ENCODE measurements at regions not wholly inside any gene's neighbourhood (a gene's known extent, or its start where the extent isn't known, plus 50 kb on each side); places are given as distances from the start of the nearest gene placed in this dataset.
"Not testable (repeated sequence)": the region's sequence is repeated elsewhere in the genome, so short reads cannot be mapped to it uniquely, and the experiment has no call there.

DNA sequence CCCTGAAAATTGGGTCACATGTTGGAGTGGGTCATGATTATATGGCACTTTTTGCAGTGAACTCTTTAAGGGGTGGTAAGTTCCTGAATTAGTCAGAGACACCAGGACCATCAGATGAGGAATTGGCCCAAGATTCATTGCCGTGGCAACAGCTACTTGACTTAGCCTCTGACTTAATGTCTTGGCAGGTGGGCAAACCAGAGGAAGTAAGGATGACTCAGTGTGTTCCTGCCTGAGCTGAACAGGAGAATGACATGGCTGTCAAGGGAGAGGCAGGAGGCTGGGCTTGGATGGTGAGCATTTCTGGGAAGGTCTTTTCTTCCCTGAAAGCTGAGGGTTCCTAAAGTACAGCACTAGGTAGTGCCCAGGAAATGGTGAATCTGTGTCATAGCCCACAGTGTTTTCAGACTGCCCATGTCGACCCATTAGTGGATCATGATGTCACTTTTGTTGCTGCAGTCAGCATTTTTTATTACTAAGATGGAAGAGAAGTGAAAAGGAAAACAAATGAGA, 170.1 kb upstream of the PWP1 start:
- H3K9me3 ChIP-seq = no peaks in the 10 kb centered on the region
- in situ Hi-C loops (cut with MboI; ENCODE audit: low sequenced_read_pairs in 4 of 4) (no loop called here), intact Hi-C loops (cut with DNase I; ENCODE audit: low total_unique reads) (no loop called here)
- no peaks in the 10 kb centered on the region for H3K27me3 ChIP-seq
- peak overlapping the region; percentile 16 to 54 (median 49) for H3K27ac ChIP-seq
- TF ChIP-seq CTCF (IDR thresholded peaks at IDR 0.05 in 4 of 5, conservative IDR thresholded peaks at IDR 0.05 in 1 of 5) (no peak), POLR2A (IDR thresholded peaks at IDR 0.05) (no peak)
- ATAC-seq = peak; percentile 91 to 92
- DNase-seq = peak; percentile 59 to 75
- H3K4me1 ChIP-seq = no peaks in the 10 kb centered on the region
- no peaks in the 10 kb centered on the region for H3K36me3 ChIP-seq
- H3K4me3 ChIP-seq = no peak overlapping the region

DNA sequence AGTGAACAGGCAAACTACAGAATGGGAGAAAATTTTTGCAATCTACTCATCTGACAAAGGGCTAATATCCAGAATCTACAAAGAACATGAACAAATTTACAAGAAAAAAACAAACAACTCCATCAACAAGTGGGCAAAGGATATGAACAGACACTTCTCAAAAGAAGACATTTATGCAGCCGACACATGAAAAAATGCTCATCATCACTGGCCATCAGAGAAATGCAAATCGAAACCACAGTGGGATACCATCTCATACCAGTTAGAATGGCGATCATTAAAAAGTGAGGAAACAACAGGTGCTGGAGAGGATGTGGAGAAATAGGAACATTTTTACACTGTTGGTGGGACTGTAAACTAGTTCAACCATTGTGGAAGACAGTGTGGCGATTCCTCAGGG, 167.8 kb upstream of the PWP1 start:
- H3K27ac ChIP-seq; H3K9me3 ChIP-seq; H3K4me3 ChIP-seq; H3K36me3 ChIP-seq; ATAC-seq; DNase-seq; H3K4me1 ChIP-seq; in situ Hi-C loops (cut with MboI; ENCODE audit: low sequenced_read_pairs in 4 of 4); H3K27me3 ChIP-seq; intact Hi-C loops (cut with DNase I; ENCODE audit: low total_unique reads): not testable (repeated sequence)

- ATAC-seq (no peak), DNase-seq (no peak)
- H3K27ac ChIP-seq = no peak overlapping the region
- H3K4me3 ChIP-seq = no peak overlapping the region
- intact Hi-C loops (cut with DNase I; ENCODE audit: low total_unique reads) = no loop called here
- no peaks in the 10 kb centered on the region for H3K27me3 ChIP-seq
- TF ChIP-seq CTCF (IDR thresholded peaks at IDR 0.05 in 4 of 5, conservative IDR thresholded peaks at IDR 0.05 in 1 of 5) (no peak), POLR2A (IDR thresholded peaks at IDR 0.05) (no peak)
- H3K36me3 ChIP-seq = no peaks in the 10 kb centered on the region
- in situ Hi-C loops (cut with MboI; ENCODE audit: low sequenced_read_pairs in 4 of 4) = no loop called here
- no peaks in the 10 kb centered on the region for H3K9me3 ChIP-seq
- H3K4me1 ChIP-seq = no peaks in the 10 kb centered on the region
Observed at GRCh38 chr12:107518868-107519267, 166.7 kb upstream of the PWP1 start.

DNA sequence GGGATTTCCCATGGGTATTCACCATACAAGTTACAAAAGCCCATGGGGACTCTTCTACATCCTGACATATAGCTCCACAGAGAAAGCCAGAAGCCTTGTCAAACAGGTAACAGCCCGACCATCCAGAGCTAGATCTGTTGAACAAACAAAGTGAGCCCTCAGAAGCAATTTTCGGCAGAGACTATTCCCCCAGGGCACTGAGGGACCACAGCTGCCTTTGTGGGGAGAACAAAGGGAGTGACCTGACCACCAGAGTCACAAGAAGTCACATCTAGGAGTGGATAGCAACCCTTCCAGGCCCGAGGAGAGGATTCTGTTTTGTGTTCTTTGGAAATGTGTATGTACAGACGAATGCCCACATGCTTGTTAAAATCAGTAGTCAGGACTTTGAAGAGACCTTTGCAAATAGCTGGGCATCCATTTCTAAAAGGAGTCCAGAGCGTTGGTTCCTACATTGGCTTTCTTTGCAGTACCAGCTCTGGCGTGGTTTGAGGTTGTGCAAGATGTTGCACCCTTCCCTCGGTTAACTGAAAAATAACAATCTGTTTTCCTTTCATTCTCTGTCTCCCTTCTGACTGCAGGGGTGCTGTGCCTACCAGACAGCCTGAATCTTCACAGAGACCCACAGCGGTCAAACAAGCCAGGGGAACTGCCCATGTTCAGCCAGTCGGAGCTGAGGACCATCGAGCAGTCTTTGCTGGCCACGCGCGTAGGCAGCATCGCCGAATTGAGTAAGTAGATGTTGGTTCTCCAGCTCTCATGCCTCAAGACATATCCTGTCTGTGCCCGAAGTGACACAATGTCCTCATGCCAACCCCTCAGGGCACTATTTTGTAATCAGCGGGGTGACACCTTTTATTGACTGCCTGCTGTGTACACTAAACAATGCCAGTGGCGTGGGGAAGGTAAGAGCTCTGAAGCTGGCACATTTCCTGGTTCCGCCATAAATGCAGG, 165.4 kb upstream of the PWP1 start:
- no peaks in the 10 kb centered on the region for H3K27me3 ChIP-seq
- H3K4me3 ChIP-seq = no peak overlapping the region
- no peaks in the 10 kb centered on the region for H3K9me3 ChIP-seq
- no peaks in the 10 kb centered on the region for H3K4me1 ChIP-seq
- no peak for DNase-seq
- no peak overlapping the region for H3K27ac ChIP-seq
- no peak for ATAC-seq
- in situ Hi-C loops (cut with MboI; ENCODE audit: low sequenced_read_pairs in 4 of 4) (no loop called here), intact Hi-C loops (cut with DNase I; ENCODE audit: low total_unique reads) (no loop called here)
- H3K36me3 ChIP-seq = no peaks in the 10 kb centered on the region
- TF ChIP-seq POLR2A (IDR thresholded peaks at IDR 0.05) = no peak
- TF ChIP-seq CTCF (IDR thresholded peaks at IDR 0.05 in 4 of 5, conservative IDR thresholded peaks at IDR 0.05 in 1 of 5) = no peak

GRCh38 chr12:107521826-107522355, 163.7 kb upstream of the PWP1 start:
- ATAC-seq = no peak
- intact Hi-C loops (cut with DNase I; ENCODE audit: low total_unique reads) = no loop called here

More at GRCh38 chr12:107521826-107522355, 163.7 kb upstream of the PWP1 start:
- Histone ChIP-seq H3K27me3 (no peaks in the 10 kb centered on the region), H3K9me3 (no peaks in the 10 kb centered on the region), H3K27ac (no peak overlapping the region), H3K4me3 (no peak overlapping the region), H3K4me1 (no peaks in the 10 kb centered on the region), H3K36me3 (no peaks in the 10 kb centered on the region)
- TF ChIP-seq POLR2A (IDR thresholded peaks at IDR 0.05) (no peak), CTCF (IDR thresholded peaks at IDR 0.05 in 4 of 5, conservative IDR thresholded peaks at IDR 0.05 in 1 of 5) (no peak)
- in situ Hi-C loops (cut with MboI; ENCODE audit: low sequenced_read_pairs in 4 of 4) = no loop called here
- DNase-seq = no peak

All from gastrocnemius medialis (tissue), 4 donors.